ENCODE measurements at regions not wholly inside any gene's neighbourhood (a gene's known extent, or its start where the extent isn't known, plus 50 kb on each side); places are given as distances from the start of the nearest gene placed in this dataset.
"Not testable (repeated sequence)": the region's sequence is repeated elsewhere in the genome, so short reads cannot be mapped to it uniquely, and the experiment has no call there.

DNA sequence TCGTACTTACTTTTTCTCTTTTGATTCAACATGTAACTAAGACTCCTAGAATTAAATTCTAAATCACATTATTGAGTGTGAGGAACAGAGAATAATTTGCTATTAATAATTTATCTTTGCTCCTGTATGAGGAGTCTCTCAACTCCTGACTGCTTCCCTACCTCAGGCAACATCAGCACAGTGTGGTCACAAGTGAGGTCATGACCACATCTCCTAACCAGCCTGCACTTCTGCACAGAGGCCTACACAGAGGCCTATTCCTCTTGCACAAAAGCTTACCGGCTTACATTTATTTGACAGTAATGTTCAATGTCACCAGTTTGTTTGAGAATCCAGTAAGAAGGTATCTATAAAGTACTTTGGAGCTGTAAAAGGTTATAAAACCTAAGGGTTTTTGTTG lies 637.4 kb upstream of the MARCKS start:
- Histone ChIP-seq H4K20me1 (ENCODE audit: insufficient read depth, low read depth, low read length) (no peaks in the 10 kb centered on the region), H3K9ac (ENCODE audit: low read length) (no peak overlapping the region), H3K4me2 (ENCODE audit: low read depth, low read length, poor library complexity, severe bottlenecking) (no peak overlapping the region), H3K27ac (ENCODE audit: low read length) (no peak overlapping the region), H2AFZ (ENCODE audit: low read length) (no peak overlapping the region), H3K36me3 (ENCODE audit: insufficient read depth, low read length) (no peaks in the 10 kb centered on the region), H3K9me2 (replicated peaks; ENCODE audit: insufficient read depth, low read length) (peaks cover 3% of the 10 kb centered on the region; the same call in 1 of the 2 replicates), H3K4me1 (ENCODE audit: low read length) (no peaks in the 10 kb centered on the region), H3K79me2 (ENCODE audit: low read length) (no peaks in the 10 kb centered on the region), H3K9me3 (ENCODE audit: low read length) (no peaks in the 10 kb centered on the region), H3K4me3 (ENCODE audit: low read length) (no peak overlapping the region), H3K27me3 (ENCODE audit: low read length) (no peaks in the 10 kb centered on the region)
- no peak for DNase-seq

DNA sequence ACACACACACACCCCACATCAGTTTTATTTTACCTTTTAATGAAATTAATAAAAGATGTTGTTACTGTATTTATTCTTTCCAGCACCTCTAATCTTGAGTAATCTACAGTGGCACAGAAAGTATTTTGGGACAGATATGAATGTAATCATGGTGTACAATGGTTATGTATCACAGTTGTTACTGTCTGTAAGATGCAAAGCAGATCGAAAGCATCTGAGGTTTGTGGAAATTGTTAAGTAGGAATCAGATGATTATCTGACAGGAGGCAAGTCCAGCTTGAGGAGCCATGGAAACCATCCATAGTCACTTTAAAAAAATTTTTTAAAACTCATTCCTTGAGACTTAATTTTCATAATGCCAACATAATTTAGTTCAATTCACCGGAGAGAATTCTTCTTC lies 636.3 kb upstream of the MARCKS start:
- H3K4me3 ChIP-seq (ENCODE audit: low read length): no peak overlapping the region

DNA sequence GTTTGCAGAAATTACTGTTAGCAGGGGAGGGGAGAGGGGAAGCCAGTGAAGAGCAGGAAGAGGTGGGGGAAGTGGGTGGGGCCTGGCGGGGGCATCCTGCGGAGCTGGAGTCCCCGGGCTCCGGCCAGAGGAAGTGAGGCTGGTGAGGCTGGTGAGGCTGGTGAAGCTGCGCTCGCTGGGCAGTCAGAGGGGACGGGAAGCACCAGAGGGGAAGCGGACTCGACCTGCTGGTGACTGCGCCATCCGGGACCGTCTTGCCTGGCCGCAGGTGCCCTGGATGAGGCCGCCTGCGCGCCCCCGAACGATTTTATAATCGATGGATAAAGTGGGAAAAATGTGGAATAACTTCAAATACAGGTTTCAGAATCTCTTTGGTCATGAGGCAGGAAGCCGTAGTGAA lies 635.3 kb upstream of the MARCKS start:
- no peaks in the 10 kb centered on the region for H3K79me2 ChIP-seq (ENCODE audit: low read length)
- no peak overlapping the region for H3K4me2 ChIP-seq (ENCODE audit: low read depth, low read length, poor library complexity, severe bottlenecking)
- no peaks in the 10 kb centered on the region for H3K36me3 ChIP-seq (ENCODE audit: insufficient read depth, low read length)
- H3K4me1 ChIP-seq (ENCODE audit: low read length): no peaks in the 10 kb centered on the region
- H2AFZ ChIP-seq (ENCODE audit: low read length): no peak overlapping the region
- no peaks in the 10 kb centered on the region for H4K20me1 ChIP-seq (ENCODE audit: insufficient read depth, low read depth, low read length)
- H3K9ac ChIP-seq (ENCODE audit: low read length): no peak overlapping the region
- no peak for DNase-seq
- no peaks in the 10 kb centered on the region for H3K9me3 ChIP-seq (ENCODE audit: low read length)
- H3K9me2 ChIP-seq (replicated peaks; ENCODE audit: insufficient read depth, low read length): no peaks in the 10 kb centered on the region
- H3K27ac ChIP-seq (ENCODE audit: low read length): no peak overlapping the region
- no peak overlapping the region for H3K4me3 ChIP-seq (ENCODE audit: low read length)
- no peaks in the 10 kb centered on the region for H3K27me3 ChIP-seq (ENCODE audit: low read length)

More for the DNA sequence above, 636.3 kb upstream of the MARCKS start:
- Histone ChIP-seq H3K36me3 (ENCODE audit: insufficient read depth, low read length) (no peaks in the 10 kb centered on the region), H3K9ac (ENCODE audit: low read length) (no peak overlapping the region), H3K27me3 (ENCODE audit: low read length) (no peaks in the 10 kb centered on the region), H3K4me1 (ENCODE audit: low read length) (no peaks in the 10 kb centered on the region), H3K9me2 (replicated peaks; ENCODE audit: insufficient read depth, low read length) (peaks cover 3% of the 10 kb centered on the region; the same call in 1 of the 2 replicates), H3K9me3 (ENCODE audit: low read length) (no peaks in the 10 kb centered on the region), H3K79me2 (ENCODE audit: low read length) (no peaks in the 10 kb centered on the region), H2AFZ (ENCODE audit: low read length) (no peak overlapping the region), H3K27ac (ENCODE audit: low read length) (no peak overlapping the region), H4K20me1 (ENCODE audit: insufficient read depth, low read depth, low read length) (no peaks in the 10 kb centered on the region), H3K4me2 (ENCODE audit: low read depth, low read length, poor library complexity, severe bottlenecking) (no peak overlapping the region)
- DNase-seq: no peak

DNA sequence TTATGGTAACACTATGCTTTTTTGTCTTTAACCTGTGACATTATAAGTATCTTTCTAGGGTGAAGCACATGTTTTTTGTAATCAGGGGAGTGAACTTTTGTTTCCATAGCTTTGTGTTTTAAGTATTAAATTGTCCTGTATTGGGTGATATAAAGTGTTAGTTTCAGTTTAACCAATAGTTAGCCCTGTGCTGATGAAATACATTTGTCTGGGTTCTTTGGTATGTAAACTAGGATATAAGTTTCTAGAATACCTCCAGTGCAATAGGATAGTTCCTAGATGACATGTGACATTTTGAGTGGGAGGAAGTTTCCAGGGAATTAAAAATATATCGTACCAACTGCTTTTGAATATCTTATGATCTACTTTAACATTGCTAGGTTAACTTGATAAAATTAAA lies 611.0 kb upstream of the MARCKS start:
- H3K9me2 ChIP-seq (replicated peaks; ENCODE audit: insufficient read depth, low read length): no peaks in the 10 kb centered on the region
- no peaks in the 10 kb centered on the region for H3K9me3 ChIP-seq (ENCODE audit: low read length)
- no peaks in the 10 kb centered on the region for H3K27me3 ChIP-seq (ENCODE audit: low read length)
- no peak for DNase-seq
- no peaks in the 10 kb centered on the region for H3K79me2 ChIP-seq (ENCODE audit: low read length)
- H3K4me1 ChIP-seq (ENCODE audit: low read length): no peaks in the 10 kb centered on the region
- no peak overlapping the region for H3K27ac ChIP-seq (ENCODE audit: low read length)
- H2AFZ ChIP-seq (ENCODE audit: low read length): no peak overlapping the region
- no peaks in the 10 kb centered on the region for H4K20me1 ChIP-seq (ENCODE audit: insufficient read depth, low read depth, low read length)
- no peak overlapping the region for H3K4me2 ChIP-seq (ENCODE audit: low read depth, low read length, poor library complexity, severe bottlenecking)
- no peak overlapping the region for H3K4me3 ChIP-seq (ENCODE audit: low read length)
- no peaks in the 10 kb centered on the region for H3K36me3 ChIP-seq (ENCODE audit: insufficient read depth, low read length)
- H3K9ac ChIP-seq (ENCODE audit: low read length): no peak overlapping the region

DNA sequence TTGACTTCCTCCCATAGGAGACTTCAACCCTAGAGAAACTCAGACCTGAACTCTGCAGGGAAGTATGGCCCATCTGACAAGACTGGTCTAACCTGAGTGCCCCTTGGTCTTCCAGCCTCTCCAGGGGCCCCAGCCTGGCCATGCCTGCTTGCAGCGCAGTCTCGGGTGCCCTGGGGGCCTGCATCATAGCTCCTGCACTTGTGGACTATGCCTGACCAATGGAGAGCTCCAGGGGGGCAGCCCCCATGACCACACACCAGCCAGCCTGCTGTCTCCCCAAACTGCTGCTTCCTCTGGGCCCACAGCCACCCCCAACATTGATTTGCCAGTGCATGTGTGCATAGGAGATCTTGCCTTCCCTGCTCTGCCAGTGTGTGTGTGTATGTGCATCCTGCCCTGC lies 608.6 kb upstream of the MARCKS start:
- H3K4me2 ChIP-seq (ENCODE audit: low read depth, low read length, poor library complexity, severe bottlenecking): no peak overlapping the region
- no peak overlapping the region for H3K27ac ChIP-seq (ENCODE audit: low read length)
- no peaks in the 10 kb centered on the region for H3K9me3 ChIP-seq (ENCODE audit: low read length)
- no peaks in the 10 kb centered on the region for H4K20me1 ChIP-seq (ENCODE audit: insufficient read depth, low read depth, low read length)
- DNase-seq: no peak
- no peaks in the 10 kb centered on the region for H3K27me3 ChIP-seq (ENCODE audit: low read length)
- no peaks in the 10 kb centered on the region for H3K4me1 ChIP-seq (ENCODE audit: low read length)
- no peaks in the 10 kb centered on the region for H3K79me2 ChIP-seq (ENCODE audit: low read length)
- no peak overlapping the region for H2AFZ ChIP-seq (ENCODE audit: low read length)
- no peaks in the 10 kb centered on the region for H3K9me2 ChIP-seq (replicated peaks; ENCODE audit: insufficient read depth, low read length)
- H3K4me3 ChIP-seq (ENCODE audit: low read length): no peak overlapping the region
- no peaks in the 10 kb centered on the region for H3K36me3 ChIP-seq (ENCODE audit: insufficient read depth, low read length)
- no peak overlapping the region for H3K9ac ChIP-seq (ENCODE audit: low read length)

DNA sequence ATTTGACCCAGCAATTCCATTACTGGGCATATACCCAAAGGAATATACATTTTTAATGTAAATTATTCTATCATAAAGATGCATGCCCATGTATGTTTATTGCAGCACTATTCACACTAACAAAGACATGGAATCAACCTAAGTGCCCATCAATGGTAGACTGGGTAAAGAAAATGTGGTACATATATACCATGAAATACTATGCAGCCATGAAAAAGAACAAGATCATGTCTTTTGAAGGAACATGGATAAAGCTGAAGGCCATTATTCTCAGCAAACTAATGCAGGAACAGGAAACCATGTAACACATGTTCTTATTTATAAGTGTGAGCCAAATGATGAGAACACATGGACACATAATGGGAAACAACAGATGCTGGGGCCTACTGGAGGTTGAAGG lies 603.0 kb upstream of the MARCKS start:
- not testable (repeated sequence) for H3K27ac ChIP-seq (ENCODE audit: low read length); DNase-seq; H4K20me1 ChIP-seq (ENCODE audit: insufficient read depth, low read depth, low read length); H3K4me2 ChIP-seq (ENCODE audit: low read depth, low read length, poor library complexity, severe bottlenecking); H3K9me3 ChIP-seq (ENCODE audit: low read length); H3K27me3 ChIP-seq (ENCODE audit: low read length); H3K36me3 ChIP-seq (ENCODE audit: insufficient read depth, low read length); H3K79me2 ChIP-seq (ENCODE audit: low read length); H3K4me3 ChIP-seq (ENCODE audit: low read length); H3K4me1 ChIP-seq (ENCODE audit: low read length); H3K9ac ChIP-seq (ENCODE audit: low read length); H2AFZ ChIP-seq (ENCODE audit: low read length); H3K9me2 ChIP-seq (replicated peaks; ENCODE audit: insufficient read depth, low read length)

DNA sequence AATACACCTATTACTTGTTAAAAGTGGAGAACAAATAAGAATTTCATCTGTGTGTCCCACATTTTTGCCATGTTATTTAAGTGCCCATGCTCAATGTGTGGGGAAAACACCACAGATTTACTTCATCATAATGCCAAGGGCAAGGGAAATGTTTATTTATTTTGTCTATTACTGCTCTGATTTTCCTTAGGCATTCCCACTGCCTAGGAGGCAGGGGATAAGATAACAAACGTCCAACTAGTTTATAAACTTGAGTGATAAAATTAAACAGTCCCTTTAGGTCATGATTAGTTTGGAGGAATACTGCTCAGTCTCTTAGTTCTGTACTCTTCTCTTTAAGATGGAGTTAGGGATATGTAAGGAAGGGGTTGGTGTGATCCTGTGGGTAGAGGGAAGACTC lies 598.4 kb upstream of the MARCKS start:
- no peak overlapping the region for H2AFZ ChIP-seq (ENCODE audit: low read length)
- no peak for DNase-seq
- no peaks in the 10 kb centered on the region for H4K20me1 ChIP-seq (ENCODE audit: insufficient read depth, low read depth, low read length)
- H3K9ac ChIP-seq (ENCODE audit: low read length): no peak overlapping the region
- H3K9me3 ChIP-seq (ENCODE audit: low read length): peaks cover 4% of the 10 kb centered on the region; the same call in 1 of the 2 replicates
- H3K36me3 ChIP-seq (ENCODE audit: insufficient read depth, low read length): no peaks in the 10 kb centered on the region
- H3K79me2 ChIP-seq (ENCODE audit: low read length): no peaks in the 10 kb centered on the region
- H3K4me1 ChIP-seq (ENCODE audit: low read length): no peaks in the 10 kb centered on the region
- no peak overlapping the region for H3K4me3 ChIP-seq (ENCODE audit: low read length)
- H3K27ac ChIP-seq (ENCODE audit: low read length): no peak overlapping the region
- H3K9me2 ChIP-seq (replicated peaks; ENCODE audit: insufficient read depth, low read length): no peaks in the 10 kb centered on the region
- H3K27me3 ChIP-seq (ENCODE audit: low read length): no peaks in the 10 kb centered on the region
- no peak overlapping the region for H3K4me2 ChIP-seq (ENCODE audit: low read depth, low read length, poor library complexity, severe bottlenecking)

DNA sequence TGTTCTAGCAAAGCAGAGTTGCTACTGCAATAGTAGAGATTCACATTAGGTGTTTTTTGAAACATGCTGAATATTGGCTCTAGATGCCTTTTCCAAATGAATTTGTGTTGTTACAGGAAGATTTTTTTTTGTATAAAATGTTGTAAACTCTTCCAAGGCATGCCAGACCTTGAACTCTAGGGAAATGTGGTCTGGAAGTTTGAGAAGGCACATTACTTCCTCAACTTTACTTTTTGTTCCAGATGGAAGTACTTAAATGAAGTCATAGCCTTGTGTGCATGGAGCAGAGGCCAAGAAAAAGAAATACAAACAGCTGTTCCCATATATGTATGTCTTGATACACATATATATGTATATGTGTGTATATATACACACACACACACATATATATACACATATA lies 585.7 kb upstream of the MARCKS start:
- no peaks in the 10 kb centered on the region for H3K79me2 ChIP-seq (ENCODE audit: low read length)
- no peak for DNase-seq
- H3K4me2 ChIP-seq (ENCODE audit: low read depth, low read length, poor library complexity, severe bottlenecking): no peak overlapping the region
- H3K4me1 ChIP-seq (ENCODE audit: low read length): no peaks in the 10 kb centered on the region
- H2AFZ ChIP-seq (ENCODE audit: low read length): no peak overlapping the region
- H3K27me3 ChIP-seq (ENCODE audit: low read length): no peaks in the 10 kb centered on the region
- no peak overlapping the region for H3K4me3 ChIP-seq (ENCODE audit: low read length)
- 0 out of 2 replicates have a peak, but pooled peaks cover 4% of the 10 kb centered on the region for H3K9me2 ChIP-seq (replicated peaks; ENCODE audit: insufficient read depth, low read length)
- H3K9me3 ChIP-seq (ENCODE audit: low read length): peaks cover 13% of the 10 kb centered on the region
- H3K36me3 ChIP-seq (ENCODE audit: insufficient read depth, low read length): no peaks in the 10 kb centered on the region
- no peak overlapping the region for H3K9ac ChIP-seq (ENCODE audit: low read length)
- no peak overlapping the region for H3K27ac ChIP-seq (ENCODE audit: low read length)
- no peaks in the 10 kb centered on the region for H4K20me1 ChIP-seq (ENCODE audit: insufficient read depth, low read depth, low read length)

DNA sequence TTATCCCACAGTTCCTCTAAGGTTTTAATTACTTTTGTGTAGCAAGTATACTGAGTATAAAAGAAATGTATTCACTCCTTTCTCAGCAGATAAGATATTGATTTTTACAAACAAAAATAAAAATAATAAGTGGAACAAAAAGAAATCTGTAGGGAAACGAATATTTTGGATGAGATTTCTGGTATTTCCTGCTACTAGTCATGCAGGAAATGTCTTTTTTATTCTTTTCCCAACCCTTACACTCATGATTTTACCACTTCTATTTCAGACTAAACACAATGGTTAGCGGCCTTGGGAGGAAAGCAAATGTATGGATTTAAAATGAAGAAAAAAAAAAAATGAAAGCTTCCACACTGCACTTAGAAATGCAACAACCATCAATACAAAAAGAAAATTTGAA lies 580.5 kb upstream of the MARCKS start:
- Histone ChIP-seq H3K79me2 (ENCODE audit: low read length) (no peaks in the 10 kb centered on the region), H3K9me2 (replicated peaks; ENCODE audit: insufficient read depth, low read length) (no peaks in the 10 kb centered on the region), H2AFZ (ENCODE audit: low read length) (no peak overlapping the region), H3K27ac (ENCODE audit: low read length) (no peak overlapping the region), H3K4me2 (ENCODE audit: low read depth, low read length, poor library complexity, severe bottlenecking) (no peak overlapping the region), H3K9me3 (ENCODE audit: low read length) (no peaks in the 10 kb centered on the region), H3K9ac (ENCODE audit: low read length) (no peak overlapping the region), H3K4me1 (ENCODE audit: low read length) (no peaks in the 10 kb centered on the region), H3K4me3 (ENCODE audit: low read length) (no peak overlapping the region), H3K27me3 (ENCODE audit: low read length) (no peaks in the 10 kb centered on the region), H3K36me3 (ENCODE audit: insufficient read depth, low read length) (no peaks in the 10 kb centered on the region), H4K20me1 (ENCODE audit: insufficient read depth, low read depth, low read length) (no peaks in the 10 kb centered on the region)
- DNase-seq: no peak

Data from Karpas-422 (cell line).